Liver (tissue), 8 donors: ENCODE measurements at regions not wholly inside any gene's neighbourhood (a gene's known extent, or its start where the extent isn't known, plus 50 kb on each side); places are given as distances from the start of the nearest gene placed in this dataset.

Experiments used
- DNase-seq: peaks from one replicate; pipeline ENCODE4 v3.0.0-alpha.2; 2017; ENCODE audit warnings: low spot score
- H3K27ac ChIP-seq, 2 donors: one replicate each; pipeline ENCODE4 v1.7.0; 2013; ENCODE audit warnings: inconsistent platforms in 2 of 2, low read length in 2 of 2, control low read depth in 1 of 2, low read depth in 1 of 2, mild to moderate bottlenecking in 1 of 2
- H3K27me3 ChIP-seq, 4 donors: one replicate each; pipeline versions ENCODE4 v1.6.1 to v1.7.0; 2013; ENCODE audit warnings: low read length in 3 of 4, inconsistent platforms in 1 of 4, mild to moderate bottlenecking in 1 of 4, moderate library complexity in 1 of 4; ENCODE audit not compliant: control insufficient read depth in 4 of 4, insufficient read depth in 4 of 4
- H3K36me3 ChIP-seq, 4 donors: one replicate each; pipeline versions ENCODE4 v1.6.1 to v1.7.0; 2013; ENCODE audit warnings: low read length in 3 of 4, mild to moderate bottlenecking in 3 of 4, low read depth in 1 of 4, moderate library complexity in 1 of 4; ENCODE audit not compliant: control insufficient read depth in 4 of 4, insufficient read depth in 3 of 4
- H3K4me1 ChIP-seq, 4 donors: one replicate each; pipeline versions ENCODE4 v1.6.1 to v1.7.0; 2013; ENCODE audit warnings: low read length in 3 of 4, mild to moderate bottlenecking in 3 of 4, moderate library complexity in 1 of 4; ENCODE audit not compliant: control insufficient read depth in 4 of 4, insufficient read depth in 4 of 4
- H3K4me3 ChIP-seq, 3 donors: one replicate each; pipeline versions ENCODE4 v1.6.1 to v1.7.0; 2013; ENCODE audit warnings: low read length in 3 of 3, control low read depth in 1 of 3, low read depth in 1 of 3, mild to moderate bottlenecking in 1 of 3
- H3K9ac ChIP-seq, 2 donors: one replicate each; pipeline ENCODE4 v1.7.0; 2013; ENCODE audit warnings: low read length in 2 of 2, mild to moderate bottlenecking in 2 of 2, moderate library complexity in 2 of 2, control low read depth in 1 of 2, low read depth in 1 of 2
- H3K9me3 ChIP-seq, 4 donors: one replicate each; pipeline versions ENCODE4 v1.6.1 to v1.7.0; 2013; ENCODE audit warnings: low read length in 3 of 4; ENCODE audit not compliant: control insufficient read depth in 4 of 4
- EGR1 ChIP-seq, 2 donors: IDR thresholded peaks; 2 replicates each; pipeline ENCODE4 v1.6.1; 2016 to 2018; ENCODE audit warnings: antibody characterized with exemption in 2 of 2, low read depth in 2 of 2
- GABPA ChIP-seq, 2 donors: IDR thresholded peaks in 1 of 2; conservative IDR thresholded peaks in 1 of 2; 2 replicates each; pipeline ENCODE4 v1.6.1; 2016; ENCODE audit warnings: antibody characterized with exemption in 2 of 2, mild to moderate bottlenecking in 1 of 2, moderate library complexity in 1 of 2
- HNF4A ChIP-seq, 2 donors: conservative IDR thresholded peaks; 2 replicates each; pipeline ENCODE4 v1.6.1; 2016; ENCODE audit warnings: antibody characterized with exemption in 2 of 2, mild to moderate bottlenecking in 2 of 2
- JUND ChIP-seq, 2 donors: IDR thresholded peaks; 2 replicates each; pipeline ENCODE4 v1.6.1; 2016; ENCODE audit warnings: antibody characterized with exemption in 2 of 2
- MAX ChIP-seq: IDR thresholded peaks from 2 replicates; pipeline ENCODE4 v1.6.1; 2016; ENCODE audit warnings: antibody characterized with exemption
- RXRA ChIP-seq, 2 donors: IDR thresholded peaks; 2 replicates each; pipeline ENCODE4 v1.6.1; 2017 to 2018; ENCODE audit warnings: antibody characterized with exemption in 2 of 2, mild to moderate bottlenecking in 1 of 2
- WGBS: extraction: QIAGEN DNeasy Blood & Tissue Kit; methylation state at CpG from one replicate; pipeline ENCODE4 v1.1.7; 2013; 5-methylcytosine and 5-hydroxymethylcytosine counted together
- TF ChIP-seq, protein P1 (sequence below): IDR thresholded peaks from 2 replicates; pipeline ENCODE4 v1.6.1; 2016; ENCODE audit warnings: antibody characterized with exemption
- TF ChIP-seq, protein P2 (sequence below): IDR thresholded peaks from 2 replicates; pipeline ENCODE4 v1.6.1; 2016; ENCODE audit warnings: antibody characterized with exemption
- TF ChIP-seq, protein P3 (sequence below): fragments of 150-350 bp; IDR thresholded peaks from 2 replicates; pipeline ENCODE4 v1.5.1; 2017; ENCODE audit warnings: improper control_type of control experiment, low read depth, low read length; ENCODE audit not compliant: missing input control
- donor health status: healthy.
- donor health status: healthy.
- donor health status: healthy.
- donor health status: healthy.
- donor health status: healthy.

DNA sequence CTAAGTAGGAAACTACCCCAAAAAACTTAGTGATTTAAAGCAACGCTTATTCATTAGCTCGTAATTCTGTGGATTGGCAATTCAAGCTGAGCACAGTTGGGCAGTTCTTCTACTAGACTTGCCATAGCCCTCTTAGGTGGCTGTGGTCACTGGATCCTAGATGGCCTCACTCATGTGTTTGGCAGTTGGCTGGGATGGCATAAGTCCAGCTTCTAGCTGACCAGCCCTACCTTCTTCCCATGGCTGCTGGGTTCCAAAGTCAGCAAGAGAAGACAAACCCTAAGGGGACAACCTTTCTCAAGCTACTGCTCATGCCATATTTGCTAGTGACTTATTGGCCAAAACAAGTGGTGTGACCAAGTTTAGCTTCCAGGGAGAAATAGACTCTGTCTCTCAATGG lies 95.3 kb downstream of the COPS8 start:
- peaks cover 0 to 3% (median 0%) of the 10 kb centered on the region in 4 donors for H3K27me3 ChIP-seq
- H3K27ac ChIP-seq: no peak overlapping the region
- H3K36me3 ChIP-seq: no peaks in the 10 kb centered on the region
- no peaks in the 10 kb centered on the region for H3K4me1 ChIP-seq
- no peak for DNase-seq
- no peaks in the 10 kb centered on the region for H3K9me3 ChIP-seq
- no peak overlapping the region for H3K9ac ChIP-seq
- no peak overlapping the region for H3K4me3 ChIP-seq
- TF ChIP-seq, protein P1, sequence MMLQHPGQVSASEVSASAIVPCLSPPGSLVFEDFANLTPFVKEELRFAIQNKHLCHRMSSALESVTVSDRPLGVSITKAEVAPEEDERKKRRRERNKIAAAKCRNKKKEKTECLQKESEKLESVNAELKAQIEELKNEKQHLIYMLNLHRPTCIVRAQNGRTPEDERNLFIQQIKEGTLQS: no peak
- TF ChIP-seq EGR1 (IDR thresholded peaks at IDR 0.05; ENCODE audit: low read depth in 2 of 2) (no peak), MAX (no peak), GABPA (IDR thresholded peaks at IDR 0.05 in 1 of 2, conservative IDR thresholded peaks at IDR 0.05 in 1 of 2) (no peak), RXRA (IDR thresholded peaks at IDR 0.05) (no peak), JUND (IDR thresholded peaks at IDR 0.05) (no peak)
- TF ChIP-seq, protein P2, sequence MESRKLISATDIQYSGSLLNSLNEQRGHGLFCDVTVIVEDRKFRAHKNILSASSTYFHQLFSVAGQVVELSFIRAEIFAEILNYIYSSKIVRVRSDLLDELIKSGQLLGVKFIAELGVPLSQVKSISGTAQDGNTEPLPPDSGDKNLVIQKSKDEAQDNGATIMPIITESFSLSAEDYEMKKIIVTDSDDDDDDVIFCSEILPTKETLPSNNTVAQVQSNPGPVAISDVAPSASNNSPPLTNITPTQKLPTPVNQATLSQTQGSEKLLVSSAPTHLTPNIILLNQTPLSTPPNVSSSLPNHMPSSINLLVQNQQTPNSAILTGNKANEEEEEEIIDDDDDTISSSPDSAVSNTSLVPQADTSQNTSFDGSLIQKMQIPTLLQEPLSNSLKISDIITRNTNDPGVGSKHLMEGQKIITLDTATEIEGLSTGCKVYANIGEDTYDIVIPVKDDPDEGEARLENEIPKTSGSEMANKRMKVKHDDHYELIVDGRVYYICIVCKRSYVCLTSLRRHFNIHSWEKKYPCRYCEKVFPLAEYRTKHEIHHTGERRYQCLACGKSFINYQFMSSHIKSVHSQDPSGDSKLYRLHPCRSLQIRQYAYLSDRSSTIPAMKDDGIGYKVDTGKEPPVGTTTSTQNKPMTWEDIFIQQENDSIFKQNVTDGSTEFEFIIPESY: no peak
- 92% methylated on average over 2 of the region's 2 CpGs for WGBS

- Histone ChIP-seq H3K4me3 (no peak overlapping the region), H3K27ac (no peak overlapping the region), H3K4me1 (no peaks in the 10 kb centered on the region), H3K36me3 (no peaks in the 10 kb centered on the region), H3K9ac (no peak overlapping the region), H3K27me3 (peaks cover 0 to 6% (median 0%) of the 10 kb centered on the region in 4 donors), H3K9me3 (no peaks in the 10 kb centered on the region)
- TF ChIP-seq, protein P1: no peak
- TF ChIP-seq, protein P3, sequence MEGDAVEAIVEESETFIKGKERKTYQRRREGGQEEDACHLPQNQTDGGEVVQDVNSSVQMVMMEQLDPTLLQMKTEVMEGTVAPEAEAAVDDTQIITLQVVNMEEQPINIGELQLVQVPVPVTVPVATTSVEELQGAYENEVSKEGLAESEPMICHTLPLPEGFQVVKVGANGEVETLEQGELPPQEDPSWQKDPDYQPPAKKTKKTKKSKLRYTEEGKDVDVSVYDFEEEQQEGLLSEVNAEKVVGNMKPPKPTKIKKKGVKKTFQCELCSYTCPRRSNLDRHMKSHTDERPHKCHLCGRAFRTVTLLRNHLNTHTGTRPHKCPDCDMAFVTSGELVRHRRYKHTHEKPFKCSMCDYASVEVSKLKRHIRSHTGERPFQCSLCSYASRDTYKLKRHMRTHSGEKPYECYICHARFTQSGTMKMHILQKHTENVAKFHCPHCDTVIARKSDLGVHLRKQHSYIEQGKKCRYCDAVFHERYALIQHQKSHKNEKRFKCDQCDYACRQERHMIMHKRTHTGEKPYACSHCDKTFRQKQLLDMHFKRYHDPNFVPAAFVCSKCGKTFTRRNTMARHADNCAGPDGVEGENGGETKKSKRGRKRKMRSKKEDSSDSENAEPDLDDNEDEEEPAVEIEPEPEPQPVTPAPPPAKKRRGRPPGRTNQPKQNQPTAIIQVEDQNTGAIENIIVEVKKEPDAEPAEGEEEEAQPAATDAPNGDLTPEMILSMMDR: no peak
- TF ChIP-seq MAX (no peak), EGR1 (IDR thresholded peaks at IDR 0.05; ENCODE audit: low read depth in 2 of 2) (no peak), HNF4A (conservative IDR thresholded peaks at IDR 0.05) (no peak)
- TF ChIP-seq, protein P2: no peak
- DNase-seq: no peak
- WGBS: 63% methylated on average over 4 of the region's 4 CpGs
Measured at GRCh38 chr2:237181844-237182243, 96.2 kb downstream of the COPS8 start.
